ENCODE measurements at regions not wholly inside any gene's neighbourhood (a gene's known extent, or its start where the extent isn't known, plus 50 kb on each side); places are given as distances from the start of the nearest gene placed in this dataset.
"Not testable (repeated sequence)": the region's sequence is repeated elsewhere in the genome, so short reads cannot be mapped to it uniquely, and the experiment has no call there.

GRCh38 chr10:64334084-64334483 lies 812.9 kb downstream of the REEP3 start:
- Mint-ChIP-seq H3K36me3 (no peaks in the 10 kb centered on the region), H3K4me3 (no peak overlapping the region), H3K27ac (no peak overlapping the region), H3K27me3 (peaks cover 0 to 1% of the 10 kb centered on the region in 2 donors), H3K4me1 (no peaks in the 10 kb centered on the region), H3K9me3 (peaks cover 4 to 26% (median 16%) of the 10 kb centered on the region in 5 donors)
- H3K9me3 ChIP-seq (ENCODE audit: low read length) = no peaks in the 10 kb centered on the region
- POLR2A ChIA-PET = no interaction called here
- H3K4me3 ChIP-seq (ENCODE audit: low read length) = no peak overlapping the region
- DNase-seq = no peak
- H3K27ac ChIP-seq (ENCODE audit: low read depth, low read length) = no peak overlapping the region
- no peaks in the 10 kb centered on the region for H3K27me3 ChIP-seq (ENCODE audit: insufficient read depth, low read length, poor library complexity, severe bottlenecking)
- no peaks in the 10 kb centered on the region for H3K4me1 ChIP-seq (ENCODE audit: insufficient read depth, low read length)
- CTCF ChIA-PET = no interaction called here
- no peaks in the 10 kb centered on the region for H3K36me3 ChIP-seq (ENCODE audit: insufficient read depth, low read length)

- POLR2A ChIA-PET = no interaction called here
Measured at GRCh38 chr10:64344211-64344610, 823.0 kb downstream of the REEP3 start.

GRCh38 chr10:64345856-64346255 lies 824.7 kb downstream of the REEP3 start:
- Histone ChIP-seq H3K9me3 (ENCODE audit: low read length) (no peaks in the 10 kb centered on the region), H3K27me3 (ENCODE audit: insufficient read depth, low read length, poor library complexity, severe bottlenecking) (no peaks in the 10 kb centered on the region), H3K4me3 (ENCODE audit: low read length) (no peak overlapping the region), H3K36me3 (ENCODE audit: insufficient read depth, low read length) (no peaks in the 10 kb centered on the region), H3K4me1 (ENCODE audit: insufficient read depth, low read length) (no peaks in the 10 kb centered on the region), H3K27ac (ENCODE audit: low read depth, low read length) (no peak overlapping the region)
- Mint-ChIP-seq H3K36me3 (no peaks in the 10 kb centered on the region), H3K27me3 (no peaks in the 10 kb centered on the region), H3K4me1 (no peaks in the 10 kb centered on the region), H3K4me3 (no peak overlapping the region), H3K27ac (no peak overlapping the region), H3K9me3 (peaks cover 3 to 10% (median 5%) of the 10 kb centered on the region in 5 donors)
- no peak for DNase-seq
- ChIA-PET POLR2A (no interaction called here), CTCF (no interaction called here)

More at GRCh38 chr10:64344211-64344610, 823.0 kb downstream of the REEP3 start:
- Mint-ChIP-seq H3K4me3 (no peak overlapping the region), H3K36me3 (no peaks in the 10 kb centered on the region), H3K27ac (no peak overlapping the region), H3K4me1 (no peaks in the 10 kb centered on the region), H3K27me3 (no peaks in the 10 kb centered on the region), H3K9me3 (peaks cover 3 to 13% (median 5%) of the 10 kb centered on the region in 5 donors)
- no peak for DNase-seq
- no peaks in the 10 kb centered on the region for H3K9me3 ChIP-seq (ENCODE audit: low read length)
- H3K4me3 ChIP-seq (ENCODE audit: low read length) = no peak overlapping the region
- no peaks in the 10 kb centered on the region for H3K27me3 ChIP-seq (ENCODE audit: insufficient read depth, low read length, poor library complexity, severe bottlenecking)
- H3K36me3 ChIP-seq (ENCODE audit: insufficient read depth, low read length) = no peaks in the 10 kb centered on the region
- no peaks in the 10 kb centered on the region for H3K4me1 ChIP-seq (ENCODE audit: insufficient read depth, low read length)
- CTCF ChIA-PET = no interaction called here
- no peak overlapping the region for H3K27ac ChIP-seq (ENCODE audit: low read depth, low read length)

- H3K27me3 ChIP-seq (ENCODE audit: insufficient read depth, low read length, poor library complexity, severe bottlenecking) = no peaks in the 10 kb centered on the region
- no peak overlapping the region for H3K4me3 ChIP-seq (ENCODE audit: low read length)
- Mint-ChIP-seq H3K4me1 (no peaks in the 10 kb centered on the region), H3K9me3 (peaks cover 3 to 8% (median 4%) of the 10 kb centered on the region in 5 donors), H3K4me3 (no peak overlapping the region), H3K36me3 (no peaks in the 10 kb centered on the region), H3K27ac (no peak overlapping the region), H3K27me3 (no peaks in the 10 kb centered on the region)
- POLR2A ChIA-PET = no interaction called here
- CTCF ChIA-PET = no interaction called here
- H3K9me3 ChIP-seq (ENCODE audit: low read length) = no peaks in the 10 kb centered on the region
- DNase-seq = no peak
- H3K4me1 ChIP-seq (ENCODE audit: insufficient read depth, low read length) = no peaks in the 10 kb centered on the region
- no peaks in the 10 kb centered on the region for H3K36me3 ChIP-seq (ENCODE audit: insufficient read depth, low read length)
- no peak overlapping the region for H3K27ac ChIP-seq (ENCODE audit: low read depth, low read length)
Measured at GRCh38 chr10:64346389-64346788, 825.2 kb downstream of the REEP3 start.

GRCh38 chr10:64350665-64351064 lies 829.5 kb downstream of the REEP3 start:
- CTCF ChIA-PET = no interaction called here
- no peaks in the 10 kb centered on the region for H3K36me3 Mint-ChIP-seq
- H3K4me1 Mint-ChIP-seq = no peaks in the 10 kb centered on the region
- Histone ChIP-seq H3K27ac (ENCODE audit: low read depth, low read length) (no peak overlapping the region), H3K9me3 (ENCODE audit: low read length) (no peaks in the 10 kb centered on the region), H3K4me3 (ENCODE audit: low read length) (no peak overlapping the region), H3K27me3 (ENCODE audit: insufficient read depth, low read length, poor library complexity, severe bottlenecking) (no peaks in the 10 kb centered on the region), H3K36me3 (ENCODE audit: insufficient read depth, low read length) (no peaks in the 10 kb centered on the region), H3K4me1 (ENCODE audit: insufficient read depth, low read length) (no peaks in the 10 kb centered on the region)
- H3K27me3 Mint-ChIP-seq = no peaks in the 10 kb centered on the region
- H3K9me3 Mint-ChIP-seq = peaks cover 0 to 25% (median 7%) of the 10 kb centered on the region in 5 donors
- POLR2A ChIA-PET = no interaction called here
- no peak for DNase-seq
- no peak overlapping the region for H3K4me3 Mint-ChIP-seq
- H3K27ac Mint-ChIP-seq = no peak overlapping the region

- H3K4me1 ChIP-seq (ENCODE audit: insufficient read depth, low read length) = no peaks in the 10 kb centered on the region
- no peak overlapping the region for H3K27ac ChIP-seq (ENCODE audit: low read depth, low read length)
- no peaks in the 10 kb centered on the region for H3K27me3 ChIP-seq (ENCODE audit: insufficient read depth, low read length, poor library complexity, severe bottlenecking)
- Mint-ChIP-seq H3K4me3 (no peak overlapping the region), H3K27ac (no peak overlapping the region), H3K9me3 (peaks cover 0 to 29% (median 6%) of the 10 kb centered on the region in 5 donors), H3K4me1 (no peaks in the 10 kb centered on the region), H3K27me3 (no peaks in the 10 kb centered on the region), H3K36me3 (no peaks in the 10 kb centered on the region)
- DNase-seq = no peak
- ChIA-PET POLR2A (no interaction called here), CTCF (no interaction called here)
- H3K36me3 ChIP-seq (ENCODE audit: insufficient read depth, low read length) = no peaks in the 10 kb centered on the region
- no peaks in the 10 kb centered on the region for H3K9me3 ChIP-seq (ENCODE audit: low read length)
- H3K4me3 ChIP-seq (ENCODE audit: low read length) = no peak overlapping the region
Measured at GRCh38 chr10:64358907-64359306, 837.7 kb downstream of the REEP3 start.

- H3K36me3 Mint-ChIP-seq; DNase-seq; H3K36me3 ChIP-seq (ENCODE audit: insufficient read depth, low read length); H3K27ac Mint-ChIP-seq; POLR2A ChIA-PET; H3K27me3 ChIP-seq (ENCODE audit: insufficient read depth, low read length, poor library complexity, severe bottlenecking); H3K4me1 Mint-ChIP-seq; H3K27me3 Mint-ChIP-seq; H3K4me3 Mint-ChIP-seq; H3K9me3 ChIP-seq (ENCODE audit: low read length); H3K4me3 ChIP-seq (ENCODE audit: low read length); H3K27ac ChIP-seq (ENCODE audit: low read depth, low read length); CTCF ChIA-PET; H3K4me1 ChIP-seq (ENCODE audit: insufficient read depth, low read length): not testable (repeated sequence)
- H3K9me3 Mint-ChIP-seq = peaks cover 0 to 20% (median 5%) of the 10 kb centered on the region in 5 donors
Measured at GRCh38 chr10:64360240-64360639, 839.0 kb downstream of the REEP3 start.

GRCh38 chr10:64363687-64364086 lies 842.5 kb downstream of the REEP3 start:
- H3K4me1 Mint-ChIP-seq = no peaks in the 10 kb centered on the region
- H3K9me3 Mint-ChIP-seq = peaks cover 0 to 15% (median 7%) of the 10 kb centered on the region in 5 donors
- no peak overlapping the region for H3K4me3 Mint-ChIP-seq
- Histone ChIP-seq H3K4me3 (ENCODE audit: low read length) (no peak overlapping the region), H3K27me3 (ENCODE audit: insufficient read depth, low read length, poor library complexity, severe bottlenecking) (no peaks in the 10 kb centered on the region), H3K9me3 (ENCODE audit: low read length) (no peaks in the 10 kb centered on the region), H3K4me1 (ENCODE audit: insufficient read depth, low read length) (no peaks in the 10 kb centered on the region), H3K36me3 (ENCODE audit: insufficient read depth, low read length) (no peaks in the 10 kb centered on the region), H3K27ac (ENCODE audit: low read depth, low read length) (no peak overlapping the region)
- ChIA-PET CTCF (no interaction called here), POLR2A (no interaction called here)
- H3K36me3 Mint-ChIP-seq = no peaks in the 10 kb centered on the region
- H3K27ac Mint-ChIP-seq = no peak overlapping the region
- no peaks in the 10 kb centered on the region for H3K27me3 Mint-ChIP-seq
- DNase-seq = no peak

GRCh38 chr10:64365663-64366062 lies 844.5 kb downstream of the REEP3 start:
- DNase-seq = no peak
- Histone ChIP-seq H3K27me3 (ENCODE audit: insufficient read depth, low read length, poor library complexity, severe bottlenecking) (no peaks in the 10 kb centered on the region), H3K36me3 (ENCODE audit: insufficient read depth, low read length) (no peaks in the 10 kb centered on the region), H3K4me1 (ENCODE audit: insufficient read depth, low read length) (no peaks in the 10 kb centered on the region), H3K27ac (ENCODE audit: low read depth, low read length) (no peak overlapping the region), H3K4me3 (ENCODE audit: low read length) (no peak overlapping the region), H3K9me3 (ENCODE audit: low read length) (no peaks in the 10 kb centered on the region)
- CTCF ChIA-PET = no interaction called here
- Mint-ChIP-seq H3K27ac (no peak overlapping the region), H3K4me3 (no peak overlapping the region), H3K27me3 (no peaks in the 10 kb centered on the region), H3K4me1 (no peaks in the 10 kb centered on the region), H3K36me3 (no peaks in the 10 kb centered on the region), H3K9me3 (peaks cover 0 to 11% (median 5%) of the 10 kb centered on the region in 5 donors)
- POLR2A ChIA-PET = no interaction called here

Measured in CD8-positive, alpha-beta memory T cell (primary cell).